Bronchial epithelial cell (primary cell): ENCODE measurements at regions not wholly inside any gene's neighbourhood (a gene's known extent, or its start where the extent isn't known, plus 50 kb on each side); places are given as distances from the start of the nearest gene placed in this dataset.
A peak's percentile ranks its signal among the peaks of the same experiment; 100 is the strongest.

ENCODE experiments used
- DNase-seq: peaks from one replicate; pipeline ENCODE4 v3.0.0-alpha.2; 2010; ENCODE audit warnings: low read depth
- FAIRE-seq: peaks from 2 replicates; lab custom pipeline; 2011; peaks lifted over from hg19 to GRCh38; lab: Jason Lieb, UNC
- H3K27me3 ChIP-seq: 2 replicates; pipeline ENCODE4 v1.5.1; 2011; ENCODE audit warnings: low read length; ENCODE audit not compliant: control insufficient read depth, insufficient read depth
- H3K36me3 ChIP-seq: 2 replicates; pipeline ENCODE4 v1.5.1; 2011; ENCODE audit warnings: low read length; ENCODE audit not compliant: control insufficient read depth, insufficient read depth
- H3K4me3 ChIP-seq: 2 replicates; pipeline ENCODE4 v1.5.1; 2011; ENCODE audit warnings: mild to moderate bottlenecking, low read depth, low read length, control low read depth
- TF ChIP-seq, protein P1 (sequence below): IDR thresholded peaks from 2 replicates; pipeline ENCODE4 v1.5.1; 2011; ENCODE audit warnings: mild to moderate bottlenecking, moderate library complexity, low read length, control low read depth, inconsistent platforms; ENCODE audit not compliant: insufficient read depth, severe bottlenecking

DNA sequence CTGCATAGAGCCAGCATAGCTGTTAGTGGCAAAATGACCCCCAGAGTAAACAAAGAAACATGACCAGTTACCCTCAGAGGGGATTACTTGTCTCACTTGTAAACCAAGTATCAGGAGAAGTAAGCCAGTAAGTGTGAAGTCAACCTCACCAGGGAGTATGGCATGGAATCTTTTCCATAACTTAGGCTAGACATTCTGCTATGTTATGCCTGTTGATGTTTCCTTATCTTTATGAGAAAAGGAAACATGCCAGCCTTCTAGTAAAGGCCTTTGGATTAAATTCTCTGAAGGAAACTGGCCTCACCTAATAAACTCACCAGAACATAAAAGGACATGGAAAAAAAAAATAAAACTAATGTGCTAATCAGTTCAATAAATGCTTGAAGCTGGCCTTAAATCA, 87.7 kb downstream of the SEM1 start:
- DNase-seq (no peak), FAIRE-seq (no peak)
- Histone ChIP-seq H3K36me3 (no peaks in the 10 kb centered on the region), H3K4me3 (no peak overlapping the region), H3K27me3 (no peaks in the 10 kb centered on the region)
- TF ChIP-seq, protein P1, sequence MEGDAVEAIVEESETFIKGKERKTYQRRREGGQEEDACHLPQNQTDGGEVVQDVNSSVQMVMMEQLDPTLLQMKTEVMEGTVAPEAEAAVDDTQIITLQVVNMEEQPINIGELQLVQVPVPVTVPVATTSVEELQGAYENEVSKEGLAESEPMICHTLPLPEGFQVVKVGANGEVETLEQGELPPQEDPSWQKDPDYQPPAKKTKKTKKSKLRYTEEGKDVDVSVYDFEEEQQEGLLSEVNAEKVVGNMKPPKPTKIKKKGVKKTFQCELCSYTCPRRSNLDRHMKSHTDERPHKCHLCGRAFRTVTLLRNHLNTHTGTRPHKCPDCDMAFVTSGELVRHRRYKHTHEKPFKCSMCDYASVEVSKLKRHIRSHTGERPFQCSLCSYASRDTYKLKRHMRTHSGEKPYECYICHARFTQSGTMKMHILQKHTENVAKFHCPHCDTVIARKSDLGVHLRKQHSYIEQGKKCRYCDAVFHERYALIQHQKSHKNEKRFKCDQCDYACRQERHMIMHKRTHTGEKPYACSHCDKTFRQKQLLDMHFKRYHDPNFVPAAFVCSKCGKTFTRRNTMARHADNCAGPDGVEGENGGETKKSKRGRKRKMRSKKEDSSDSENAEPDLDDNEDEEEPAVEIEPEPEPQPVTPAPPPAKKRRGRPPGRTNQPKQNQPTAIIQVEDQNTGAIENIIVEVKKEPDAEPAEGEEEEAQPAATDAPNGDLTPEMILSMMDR, result no peak

DNA sequence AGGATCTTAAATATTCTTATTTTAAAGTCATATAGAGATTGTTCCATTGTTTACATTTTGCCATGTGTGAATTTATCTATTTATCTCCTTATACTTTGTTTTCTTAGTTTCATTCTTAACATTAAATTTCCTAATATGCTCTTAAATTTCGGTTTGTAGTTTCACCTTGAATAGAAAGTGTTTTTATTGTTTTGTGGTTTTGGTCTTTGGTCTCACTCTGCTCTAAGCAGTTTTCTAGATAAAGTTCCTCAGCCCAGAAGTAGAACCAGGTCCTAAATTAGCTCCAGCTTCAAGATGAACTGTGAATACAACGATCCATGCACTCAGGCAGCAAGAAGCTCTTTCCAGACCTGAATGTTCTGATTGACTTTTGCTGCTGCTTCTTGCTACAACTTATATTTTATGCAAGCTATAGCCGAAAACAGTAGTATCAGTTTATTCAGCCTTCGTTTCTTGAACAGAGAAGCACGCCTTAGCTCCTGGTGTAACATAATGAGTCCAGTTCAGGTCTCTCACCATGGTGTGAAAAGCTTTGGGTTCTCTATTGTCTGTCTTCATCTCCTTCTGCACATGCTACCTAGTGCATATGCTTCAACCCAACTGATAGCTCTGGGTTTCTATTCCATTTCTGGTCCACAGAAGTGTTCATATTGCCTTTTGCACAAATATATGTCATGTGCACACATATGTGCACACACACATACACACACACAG, 95.3 kb downstream of the SEM1 start:
- no peak overlapping the region for H3K4me3 ChIP-seq
- H3K27me3 ChIP-seq, result no peaks in the 10 kb centered on the region
- TF ChIP-seq, protein P1, result no peak
- H3K36me3 ChIP-seq, result no peaks in the 10 kb centered on the region
- FAIRE-seq (no peak), DNase-seq (no peak)

DNA sequence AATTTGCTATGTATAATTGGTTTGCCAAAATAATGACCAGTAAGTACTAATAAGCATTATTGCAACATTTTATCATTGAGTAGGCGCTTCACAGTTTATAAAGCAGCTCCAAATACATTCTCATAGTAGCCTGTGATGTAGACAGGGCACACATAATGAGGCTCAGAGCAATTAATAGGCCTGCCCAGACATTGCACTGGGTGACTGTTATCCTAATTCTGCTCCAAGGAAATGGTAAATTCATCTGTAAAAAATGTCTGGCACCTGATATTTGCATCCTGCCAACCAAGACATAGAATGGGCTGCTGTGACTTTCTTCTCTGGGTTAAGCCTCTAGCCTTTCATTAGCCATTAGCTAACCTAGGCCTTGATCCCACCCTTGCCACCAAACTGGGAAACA, 97.6 kb downstream of the SEM1 start:
- no peak overlapping the region for H3K4me3 ChIP-seq
- DNase-seq (peak; percentile 90), FAIRE-seq (no peak)
- no peaks in the 10 kb centered on the region for H3K36me3 ChIP-seq
- no peaks in the 10 kb centered on the region for H3K27me3 ChIP-seq
- TF ChIP-seq, protein P1, result no peak

DNA sequence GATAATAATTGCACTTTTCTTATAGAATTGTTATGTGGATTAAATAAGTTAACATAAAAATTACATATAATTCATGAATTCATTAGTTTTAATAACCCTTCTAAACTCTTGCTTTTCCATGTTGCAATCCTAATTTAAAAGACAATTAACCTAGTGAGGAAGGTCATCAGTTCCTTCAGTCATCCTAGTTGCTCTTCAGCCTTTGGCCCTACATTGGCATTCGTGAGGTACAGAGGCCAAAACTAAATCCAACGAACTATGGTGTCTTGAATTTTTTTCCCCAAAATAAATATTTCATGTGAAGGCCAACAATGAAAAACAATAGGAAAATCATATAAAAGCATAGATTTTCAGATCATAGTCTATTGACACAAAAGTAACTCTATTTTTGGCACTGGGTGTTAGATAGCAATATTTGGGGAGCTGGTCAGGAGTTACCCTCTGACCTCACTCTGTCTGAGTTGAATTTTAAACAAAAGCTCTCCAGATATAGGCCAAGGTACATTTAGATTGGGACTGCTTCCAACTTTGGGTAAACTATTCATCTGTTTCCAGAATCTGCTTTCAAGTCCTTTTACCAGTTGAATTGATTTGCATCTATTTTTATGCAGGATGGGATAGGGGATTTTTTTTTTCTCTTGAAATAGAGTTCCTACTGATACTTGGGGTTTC, 104.5 kb downstream of the SEM1 start:
- TF ChIP-seq, protein P1, result no peak
- H3K4me3 ChIP-seq, result no peak overlapping the region
- no peaks in the 10 kb centered on the region for H3K36me3 ChIP-seq
- DNase-seq, result no peak
- H3K27me3 ChIP-seq, result no peaks in the 10 kb centered on the region
- no peak for FAIRE-seq

DNA sequence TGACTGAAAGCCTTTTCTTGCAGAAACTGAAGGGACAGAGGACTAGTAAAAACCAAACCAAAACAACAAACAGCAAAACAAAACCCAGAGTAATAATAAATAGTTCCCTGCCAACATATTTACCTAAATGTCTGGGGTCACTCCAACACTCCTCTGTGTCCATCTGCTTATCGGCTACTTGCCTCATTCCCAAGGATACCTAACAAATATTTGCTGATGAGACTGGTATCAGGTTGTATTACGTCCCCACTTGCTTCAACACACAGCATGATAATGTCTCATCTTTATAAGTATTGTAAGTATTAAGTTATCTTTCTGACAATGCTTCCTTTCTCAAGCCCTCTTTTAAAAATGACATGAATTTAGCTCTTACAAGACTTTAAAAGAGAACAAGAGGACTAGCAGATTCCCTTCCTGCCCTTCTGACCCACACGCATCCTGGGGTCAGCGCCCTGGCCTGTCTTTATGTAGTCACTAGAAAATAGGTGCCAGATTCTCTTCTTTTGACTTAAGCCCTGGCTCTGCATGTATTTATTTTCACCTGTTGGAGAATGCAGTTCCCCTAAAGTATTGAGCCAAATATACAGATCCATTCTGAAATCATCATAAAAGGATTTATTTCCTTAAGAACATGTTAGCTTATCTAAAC, 110.2 kb downstream of the SEM1 start:
- Histone ChIP-seq H3K27me3 (peaks cover 2% of the 10 kb centered on the region), H3K4me3 (no peak overlapping the region), H3K36me3 (no peaks in the 10 kb centered on the region)
- FAIRE-seq (no peak), DNase-seq (no peak)
- TF ChIP-seq, protein P1, result no peak
